ENCODE measurements at regions not wholly inside any gene's neighbourhood (a gene's known extent, or its start where the extent isn't known, plus 50 kb on each side); places are given as distances from the start of the nearest gene placed in this dataset.

- Histone ChIP-seq H3K27me3 (replicated peaks; ENCODE audit: control insufficient read depth, insufficient read depth, low read length) (no peaks in the 10 kb centered on the region), H3K4me3 (replicated peaks; ENCODE audit: low read depth, low read length) (no peak overlapping the region), H3K36me3 (ENCODE audit: control insufficient read depth, insufficient read depth, low read length) (no peaks in the 10 kb centered on the region)
- TF ChIP-seq CTCF (IDR thresholded peaks at IDR 0.05; ENCODE audit: insufficient read depth, low read length, poor library complexity, severe bottlenecking): no peak
- no peak for DNase-seq (ENCODE audit: extremely low read depth, insufficient read length)
These were observed 227.2 kb upstream of the RAG2 start for GRCh38 chr11:36825251-36825650.

GRCh38 chr11:36824349-36824748, 226.3 kb upstream of the RAG2 start:
- Histone ChIP-seq H3K4me3 (replicated peaks; ENCODE audit: low read depth, low read length) (no peak overlapping the region), H3K36me3 (ENCODE audit: control insufficient read depth, insufficient read depth, low read length) (no peaks in the 10 kb centered on the region), H3K27me3 (replicated peaks; ENCODE audit: control insufficient read depth, insufficient read depth, low read length) (no peaks in the 10 kb centered on the region)
- no peak for DNase-seq (ENCODE audit: extremely low read depth, insufficient read length)
- TF ChIP-seq CTCF (IDR thresholded peaks at IDR 0.05; ENCODE audit: insufficient read depth, low read length, poor library complexity, severe bottlenecking): no peak

GRCh38 chr11:36822829-36823228, 224.8 kb upstream of the RAG2 start:
- H3K4me3 ChIP-seq (replicated peaks; ENCODE audit: low read depth, low read length): no peak overlapping the region
- TF ChIP-seq CTCF (IDR thresholded peaks at IDR 0.05; ENCODE audit: insufficient read depth, low read length, poor library complexity, severe bottlenecking): no peak
- DNase-seq (ENCODE audit: extremely low read depth, insufficient read length): no peak
- no peaks in the 10 kb centered on the region for H3K36me3 ChIP-seq (ENCODE audit: control insufficient read depth, insufficient read depth, low read length)
- no peaks in the 10 kb centered on the region for H3K27me3 ChIP-seq (replicated peaks; ENCODE audit: control insufficient read depth, insufficient read depth, low read length)

GRCh38 chr11:36818410-36818809, 220.4 kb upstream of the RAG2 start:
- no peak for DNase-seq (ENCODE audit: extremely low read depth, insufficient read length)
- Histone ChIP-seq H3K36me3 (ENCODE audit: control insufficient read depth, insufficient read depth, low read length) (no peaks in the 10 kb centered on the region), H3K27me3 (replicated peaks; ENCODE audit: control insufficient read depth, insufficient read depth, low read length) (no peaks in the 10 kb centered on the region), H3K4me3 (replicated peaks; ENCODE audit: low read depth, low read length) (no peak overlapping the region)
- TF ChIP-seq CTCF (IDR thresholded peaks at IDR 0.05; ENCODE audit: insufficient read depth, low read length, poor library complexity, severe bottlenecking): peak; percentile 66

- Histone ChIP-seq H3K36me3 (ENCODE audit: control insufficient read depth, insufficient read depth, low read length) (no peaks in the 10 kb centered on the region), H3K4me3 (replicated peaks; ENCODE audit: low read depth, low read length) (no peak overlapping the region), H3K27me3 (replicated peaks; ENCODE audit: control insufficient read depth, insufficient read depth, low read length) (no peaks in the 10 kb centered on the region)
- DNase-seq (ENCODE audit: extremely low read depth, insufficient read length): no peak
- no peak for TF ChIP-seq CTCF (IDR thresholded peaks at IDR 0.05; ENCODE audit: insufficient read depth, low read length, poor library complexity, severe bottlenecking)
These were observed 219.4 kb upstream of the RAG2 start for GRCh38 chr11:36817336-36817965.

- DNase-seq (ENCODE audit: extremely low read depth, insufficient read length): no peak
- Histone ChIP-seq H3K36me3 (ENCODE audit: control insufficient read depth, insufficient read depth, low read length) (no peaks in the 10 kb centered on the region), H3K4me3 (replicated peaks; ENCODE audit: low read depth, low read length) (no peak overlapping the region), H3K27me3 (replicated peaks; ENCODE audit: control insufficient read depth, insufficient read depth, low read length) (no peaks in the 10 kb centered on the region; the same call in 1 of the 2 replicates)
- TF ChIP-seq CTCF (IDR thresholded peaks at IDR 0.05; ENCODE audit: insufficient read depth, low read length, poor library complexity, severe bottlenecking): no peak
These were observed 211.3 kb upstream of the RAG2 start for GRCh38 chr11:36809303-36809702.

Data from GM06990 (cell line).